Thyroid gland (tissue), 4 donors: ENCODE measurements at regions not wholly inside any gene's neighbourhood (a gene's known extent, or its start where the extent isn't known, plus 50 kb on each side); places are given as distances from the start of the nearest gene placed in this dataset.

Experiments
- DNase-seq, 2 donors: peaks; one replicate each; pipeline ENCODE4 v3.0.0-alpha.2; 2019
- H3K27ac ChIP-seq, 3 donors: fragments of 200-600 bp; sonication (generic); 1 replicate in 2 of 3; 2 replicates in 1 of 3; pipeline ENCODE4 v1.5.1; 2016 to 2019; ENCODE audit warnings: mild to moderate bottlenecking in 1 of 3, moderate library complexity in 1 of 3
- H3K27me3 ChIP-seq: fragments of 200-600 bp; sonication (generic); one replicate; pipeline ENCODE4 v1.5.1; 2019
- H3K36me3 ChIP-seq, 2 donors: fragments of 200-600 bp; sonication (generic); one replicate each; pipeline ENCODE4 v1.5.1; 2016 to 2019
- H3K4me1 ChIP-seq, 2 donors: fragments of 200-600 bp; sonication (generic); one replicate each; pipeline ENCODE4 v1.5.1; 2017 to 2019
- H3K4me3 ChIP-seq, 3 donors: fragments of 200-600 bp; sonication (generic); replicated peaks in 1 of 3; 1 replicate in 2 of 3; 2 replicates in 1 of 3; pipeline ENCODE4 v1.5.1; 2016; ENCODE audit warnings: mild to moderate bottlenecking in 1 of 3
- H3K9me3 ChIP-seq: fragments of 200-600 bp; sonication (generic); one replicate; pipeline ENCODE4 v1.5.1; 2017
- CTCF ChIP-seq, 6 experiments: fragments of 200-600 bp in 3 of 6; fragments of 450-650 bp in 3 of 6; sonication (generic) in 3 of 6; IDR thresholded peaks; one replicate each; pipeline ENCODE4 v1.5.1; 2016 to 2019; ENCODE audit warnings: antibody characterized with exemption in 6 of 6, mild to moderate bottlenecking in 2 of 6, inconsistent platforms in 1 of 6, moderate library complexity in 1 of 6
- POLR2A ChIP-seq, 2 donors: fragments of 450-650 bp; IDR thresholded peaks; one replicate each; pipeline ENCODE4 v1.6.1; 2017; ENCODE audit warnings: antibody characterized with exemption in 2 of 2, mild to moderate bottlenecking in 2 of 2, moderate library complexity in 1 of 2
- WGBS, 2 donors: methylation state at CpG; one replicate each; pipeline ENCODE4 v1.1.5; 2017; 5-methylcytosine and 5-hydroxymethylcytosine counted together
- intact Hi-C: fragments of 100-400 bp; cut with DNase I; formaldehyde crosslinking; loops from one replicate; pipeline ENCODE4 v1.15.1; 2023

- 89 to 96% methylated on average over 1 of the region's 1 CpG for WGBS, 2 donors
- no peak overlapping the region for H3K4me3 ChIP-seq
- H3K27ac ChIP-seq = no peak overlapping the region
- intact Hi-C loops = no loop called here
- no peaks in the 10 kb centered on the region for H3K4me1 ChIP-seq
- H3K9me3 ChIP-seq = no peaks in the 10 kb centered on the region
- H3K36me3 ChIP-seq = no peaks in the 10 kb centered on the region
- no peak for TF ChIP-seq POLR2A (IDR thresholded peaks at IDR 0.05)
- no peak for TF ChIP-seq CTCF (IDR thresholded peaks at IDR 0.05)
- no peak for DNase-seq
- H3K27me3 ChIP-seq = no peaks in the 10 kb centered on the region
These were observed 422.5 kb downstream of the ZIC3 start for GRCh38 chrX:137988470-137988869.

- Histone ChIP-seq H3K9me3 (no peaks in the 10 kb centered on the region), H3K27me3 (peaks cover 6% of the 10 kb centered on the region), H3K4me1 (no peaks in the 10 kb centered on the region), H3K4me3 (no peak overlapping the region), H3K27ac (no peak overlapping the region), H3K36me3 (no peaks in the 10 kb centered on the region)
- intact Hi-C loops = no loop called here
- 82 to 85% methylated on average over 1 of the region's 1 CpG for WGBS, 2 donors
- no peak for DNase-seq
- TF ChIP-seq POLR2A (IDR thresholded peaks at IDR 0.05) (no peak), CTCF (IDR thresholded peaks at IDR 0.05) (no peak)
These were observed 432.7 kb downstream of the ZIC3 start for GRCh38 chrX:137998619-137999018.

- 67% methylated on average over 3 of the region's 3 CpGs for WGBS, 2 donors
- Histone ChIP-seq H3K9me3 (no peaks in the 10 kb centered on the region), H3K4me1 (no peaks in the 10 kb centered on the region), H3K4me3 (no peak overlapping the region), H3K36me3 (no peaks in the 10 kb centered on the region), H3K27ac (no peak overlapping the region), H3K27me3 (peaks cover 6% of the 10 kb centered on the region)
- no peak for TF ChIP-seq POLR2A (IDR thresholded peaks at IDR 0.05)
- TF ChIP-seq CTCF (IDR thresholded peaks at IDR 0.05) = no peak
- intact Hi-C loops = no loop called here
- no peak for DNase-seq
These were observed 433.1 kb downstream of the ZIC3 start for GRCh38 chrX:137999071-137999470.

GRCh38 chrX:137999552-137999951, 433.6 kb downstream of the ZIC3 start:
- WGBS, 2 donors = 49 to 58% methylated on average over 3 of the region's 3 CpGs
- H3K9me3 ChIP-seq = no peaks in the 10 kb centered on the region
- H3K27ac ChIP-seq = no peak overlapping the region
- H3K27me3 ChIP-seq = peaks cover 6% of the 10 kb centered on the region
- H3K36me3 ChIP-seq = no peaks in the 10 kb centered on the region
- TF ChIP-seq POLR2A (IDR thresholded peaks at IDR 0.05) = no peak
- TF ChIP-seq CTCF (IDR thresholded peaks at IDR 0.05) = no peak
- DNase-seq = no peak
- no peak overlapping the region for H3K4me3 ChIP-seq
- intact Hi-C loops = no loop called here
- H3K4me1 ChIP-seq = no peaks in the 10 kb centered on the region

- Histone ChIP-seq H3K27ac (no peak overlapping the region), H3K4me1 (no peaks in the 10 kb centered on the region), H3K36me3 (no peaks in the 10 kb centered on the region), H3K4me3 (no peak overlapping the region), H3K27me3 (peaks cover 6% of the 10 kb centered on the region), H3K9me3 (no peaks in the 10 kb centered on the region)
- DNase-seq = no peak
- 67 to 89% methylated on average over 1 of the region's 1 CpG for WGBS, 2 donors
- TF ChIP-seq CTCF (IDR thresholded peaks at IDR 0.05) (no peak), POLR2A (IDR thresholded peaks at IDR 0.05) (no peak)
- intact Hi-C loops = no loop called here
These were observed 435.3 kb downstream of the ZIC3 start for GRCh38 chrX:138001226-138001625.
